NT2/D1 (cell line): ENCODE measurements at regions not wholly inside any gene's neighbourhood (a gene's known extent, or its start where the extent isn't known, plus 50 kb on each side); places are given as distances from the start of the nearest gene placed in this dataset.

Source experiments
- DNase-seq: peaks from one replicate; pipeline ENCODE4 v3.0.0-alpha.2; 2011; ENCODE audit warnings: low read depth, low spot score
- H3K27me3 ChIP-seq: 2 replicates; pipeline ENCODE4 v1.6.0; 2011; ENCODE audit warnings: mild to moderate bottlenecking; ENCODE audit not compliant: insufficient read length, insufficient read depth
- H3K36me3 ChIP-seq: 2 replicates; pipeline ENCODE4 v1.6.1; 2011; ENCODE audit warnings: mild to moderate bottlenecking, low read length, mixed read lengths; ENCODE audit not compliant: insufficient read depth, insufficient read length
- H3K4me1 ChIP-seq: 2 replicates; pipeline ENCODE4 v1.5.1; 2011; ENCODE audit not compliant: insufficient read depth, insufficient read length
- H3K4me3 ChIP-seq: 2 replicates; pipeline ENCODE4 v1.5.1; 2011; ENCODE audit warnings: low read depth; ENCODE audit not compliant: insufficient read length
- H3K9ac ChIP-seq: 2 replicates; pipeline ENCODE4 v1.6.0; 2011; ENCODE audit warnings: low read depth; ENCODE audit not compliant: insufficient read length
- H3K9me3 ChIP-seq: 2 replicates; pipeline ENCODE4 v1.5.1; 2011; ENCODE audit warnings: mild to moderate bottlenecking, low read length; ENCODE audit not compliant: insufficient read depth
- SUZ12 ChIP-seq: IDR thresholded peaks from 2 replicates; pipeline ENCODE4 v1.6.1; 2011; ENCODE audit not compliant: insufficient read length, insufficient read depth; ENCODE audit errors: extremely low read depth
- YY1 ChIP-seq: IDR thresholded peaks from 2 replicates; pipeline ENCODE4 v1.6.1; 2011; ENCODE audit not compliant: insufficient read length, insufficient read depth
- ZNF274 ChIP-seq: IDR thresholded peaks from 2 replicates; pipeline ENCODE4 v1.6.1; 2011; ENCODE audit warnings: mild to moderate bottlenecking, low read depth, low read length

GRCh38 chr15:27642981-27643380 lies 456.1 kb downstream of the OCA2 start:
- Histone ChIP-seq H3K9ac (no peak overlapping the region), H3K4me1 (peaks cover 7% of the 10 kb centered on the region), H3K9me3 (no peaks in the 10 kb centered on the region), H3K4me3 (no peak overlapping the region), H3K27me3 (no peaks in the 10 kb centered on the region), H3K36me3 (no peaks in the 10 kb centered on the region)
- no peak for DNase-seq
- TF ChIP-seq SUZ12 (no peak), ZNF274 (no peak), YY1 (no peak)

GRCh38 chr15:27639595-27639994 lies 459.5 kb downstream of the OCA2 start:
- Histone ChIP-seq H3K9me3 (no peaks in the 10 kb centered on the region), H3K9ac (no peak overlapping the region), H3K4me3 (no peak overlapping the region), H3K4me1 (peaks cover 7% of the 10 kb centered on the region), H3K27me3 (no peaks in the 10 kb centered on the region), H3K36me3 (no peaks in the 10 kb centered on the region)
- no peak for TF ChIP-seq ZNF274
- TF ChIP-seq SUZ12: no peak
- TF ChIP-seq YY1: no peak
- DNase-seq: no peak

- DNase-seq: no peak
Measured at GRCh38 chr15:27638958-27639357, 460.2 kb downstream of the OCA2 start.

GRCh38 chr15:27635916-27636315 lies 463.2 kb downstream of the OCA2 start:
- TF ChIP-seq YY1 (no peak), ZNF274 (no peak), SUZ12 (no peak)
- Histone ChIP-seq H3K9me3 (no peaks in the 10 kb centered on the region), H3K36me3 (no peaks in the 10 kb centered on the region), H3K4me1 (peaks cover 7% of the 10 kb centered on the region), H3K27me3 (no peaks in the 10 kb centered on the region), H3K9ac (no peak overlapping the region), H3K4me3 (no peak overlapping the region)
- DNase-seq: no peak

More at GRCh38 chr15:27638958-27639357, 460.2 kb downstream of the OCA2 start:
- TF ChIP-seq SUZ12 (no peak), YY1 (no peak), ZNF274 (no peak)
- Histone ChIP-seq H3K4me1 (peaks cover 7% of the 10 kb centered on the region), H3K9ac (no peak overlapping the region), H3K27me3 (no peaks in the 10 kb centered on the region), H3K9me3 (no peaks in the 10 kb centered on the region), H3K36me3 (no peaks in the 10 kb centered on the region), H3K4me3 (no peak overlapping the region)

GRCh38 chr15:27628486-27628885 lies 470.6 kb downstream of the OCA2 start:
- DNase-seq: no peak
- TF ChIP-seq ZNF274: no peak
- TF ChIP-seq SUZ12: no peak
- no peak for TF ChIP-seq YY1
- H3K36me3 ChIP-seq: no peaks in the 10 kb centered on the region
- H3K27me3 ChIP-seq: no peaks in the 10 kb centered on the region
- H3K9ac ChIP-seq: no peak overlapping the region
- H3K9me3 ChIP-seq: peaks cover 18% of the 10 kb centered on the region
- H3K4me1 ChIP-seq: no peaks in the 10 kb centered on the region
- no peak overlapping the region for H3K4me3 ChIP-seq

- Histone ChIP-seq H3K4me3 (no peak overlapping the region), H3K36me3 (no peaks in the 10 kb centered on the region), H3K9me3 (peaks cover 18% of the 10 kb centered on the region), H3K27me3 (no peaks in the 10 kb centered on the region), H3K4me1 (no peaks in the 10 kb centered on the region), H3K9ac (no peak overlapping the region)
- TF ChIP-seq YY1: no peak
- no peak for TF ChIP-seq SUZ12
- TF ChIP-seq ZNF274: no peak
- DNase-seq: no peak
Measured at GRCh38 chr15:27627623-27628022, 471.5 kb downstream of the OCA2 start.

- no peaks in the 10 kb centered on the region for H3K36me3 ChIP-seq
- no peaks in the 10 kb centered on the region for H3K27me3 ChIP-seq
- no peak for DNase-seq
- no peak for TF ChIP-seq SUZ12
- no peak for TF ChIP-seq ZNF274
- no peak for TF ChIP-seq YY1
- H3K9me3 ChIP-seq: peaks cover 18% of the 10 kb centered on the region
- no peak overlapping the region for H3K4me3 ChIP-seq
- no peaks in the 10 kb centered on the region for H3K4me1 ChIP-seq
- H3K9ac ChIP-seq: no peak overlapping the region
Measured at GRCh38 chr15:27623560-27624305, 475.4 kb downstream of the OCA2 start.

- H3K9me3 ChIP-seq: peaks cover 17% of the 10 kb centered on the region
- no peaks in the 10 kb centered on the region for H3K36me3 ChIP-seq
- H3K4me3 ChIP-seq: no peak overlapping the region
- DNase-seq: no peak
- no peaks in the 10 kb centered on the region for H3K27me3 ChIP-seq
- H3K4me1 ChIP-seq: no peaks in the 10 kb centered on the region
- no peak for TF ChIP-seq SUZ12
- TF ChIP-seq ZNF274: no peak
- no peak for TF ChIP-seq YY1
- H3K9ac ChIP-seq: no peak overlapping the region
Measured at GRCh38 chr15:27623149-27623548, 476.0 kb downstream of the OCA2 start.
